Natural killer cell treated with Interleukin-12 subunit alpha and Interleukin-12 subunit beta and Interleukin-15 and Interleukin-18, amount 100 ng/mL, for 72 hours (primary cell): ENCODE measurements at regions not wholly inside any gene's neighbourhood (a gene's known extent, or its start where the extent isn't known, plus 50 kb on each side); places are given as distances from the start of the nearest gene placed in this dataset.
"Not testable (repeated sequence)": the region's sequence is repeated elsewhere in the genome, so short reads cannot be mapped to it uniquely, and the experiment has no call there.

ENCODE experiments used
- ATAC-seq, 2 donors: fragments of 150-1000 bp; cut with Tn5 transposase in 1 of 2; sonication (Bioruptor Pico), chemical (Tn5 transposase) in 1 of 2; 2 replicates each; pipeline ENCODE4 v1.10.0; 2021
- DNase-seq: peaks from one replicate; pipeline ENCODE4 v3.0.0; 2022; ENCODE audit warnings: low spot score
- H3K27ac Mint-ChIP-seq, 2 donors: 1 replicate in 1 of 2; 2 replicates in 1 of 2; pipeline ENCODE4 v1.8.0; 2022; ENCODE audit warnings: mixed read lengths in 2 of 2, mild to moderate bottlenecking in 1 of 2, moderate library complexity in 1 of 2
- H3K27me3 Mint-ChIP-seq, 2 donors: 1 replicate in 1 of 2; 2 replicates in 1 of 2; pipeline ENCODE4 v1.8.0; 2022; ENCODE audit warnings: mixed read lengths in 2 of 2
- H3K36me3 Mint-ChIP-seq: one replicate; pipeline ENCODE4 v1.8.0; 2022; ENCODE audit warnings: mixed read lengths
- H3K4me1 Mint-ChIP-seq, 2 donors: 1 replicate in 1 of 2; 2 replicates in 1 of 2; pipeline ENCODE4 v1.8.0; 2022; ENCODE audit warnings: low read depth in 2 of 2, mixed read lengths in 2 of 2, mild to moderate bottlenecking in 1 of 2
- H3K4me3 Mint-ChIP-seq: one replicate; pipeline ENCODE4 v1.8.0; 2022; ENCODE audit warnings: mixed read lengths
- H3K9me3 Mint-ChIP-seq: 2 replicates; pipeline ENCODE4 v1.8.0; 2022; ENCODE audit warnings: mixed read lengths

DNA sequence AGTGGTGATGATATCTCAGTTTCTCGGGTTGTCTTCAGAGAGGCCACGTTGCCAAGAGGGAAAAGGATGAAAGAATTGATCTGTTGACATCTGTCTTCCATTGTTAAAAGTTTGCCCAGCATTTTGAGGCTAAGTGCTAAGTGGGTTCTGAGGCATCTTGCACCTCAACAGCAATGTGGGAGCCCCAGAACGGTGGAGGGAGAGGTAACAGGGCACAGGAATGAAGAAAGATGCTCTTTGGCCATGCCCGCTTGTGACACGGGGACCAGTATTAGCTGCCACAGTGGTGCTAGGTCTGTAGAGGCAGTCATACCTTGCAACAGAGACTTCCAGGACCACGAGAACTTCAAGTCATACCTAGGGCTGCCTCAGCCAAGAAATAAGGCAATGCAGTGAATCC, 106.6 kb upstream of the NUPR2 start:
- Mint-ChIP-seq H3K27ac (no peak overlapping the region), H3K36me3 (no peaks in the 10 kb centered on the region), H3K27me3 (no peaks in the 10 kb centered on the region), H3K4me1 (no peaks in the 10 kb centered on the region), H3K4me3 (no peak overlapping the region), H3K9me3 (peaks cover 10% of the 10 kb centered on the region)
- ATAC-seq: no peak
- no peak for DNase-seq

- Mint-ChIP-seq H3K27me3 (no peaks in the 10 kb centered on the region), H3K27ac (no peak overlapping the region), H3K9me3 (peaks cover 21% of the 10 kb centered on the region), H3K4me3 (no peak overlapping the region), H3K4me1 (no peaks in the 10 kb centered on the region), H3K36me3 (peaks cover 6% of the 10 kb centered on the region)
- ATAC-seq (no peak), DNase-seq (no peak)
These were observed 102.8 kb upstream of the NUPR2 start for GRCh38 chr7:56219017-56219416.

DNA sequence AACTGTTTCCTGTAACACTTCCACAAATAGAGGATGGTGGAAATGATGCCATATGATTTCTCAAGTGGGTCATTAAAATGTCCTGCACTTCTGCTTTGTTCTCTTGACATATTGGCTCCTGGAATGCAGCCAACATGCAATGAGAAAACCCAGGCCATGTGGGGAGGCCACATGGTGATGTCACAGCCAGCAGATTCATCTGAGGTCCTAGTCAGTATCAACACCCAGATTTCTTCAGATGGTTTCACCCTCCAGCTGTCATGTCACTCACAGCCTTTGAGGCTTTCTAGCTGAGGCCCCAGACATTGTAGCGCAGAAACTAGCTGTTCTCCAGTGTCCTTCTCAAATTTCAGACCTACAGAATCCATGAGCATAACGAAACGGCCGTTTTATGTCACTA, 102.3 kb upstream of the NUPR2 start:
- H3K36me3 Mint-ChIP-seq: peaks cover 6% of the 10 kb centered on the region
- ATAC-seq (no peak), DNase-seq (no peak)
- H3K27me3 Mint-ChIP-seq: no peaks in the 10 kb centered on the region
- H3K4me3 Mint-ChIP-seq: no peak overlapping the region
- H3K4me1 Mint-ChIP-seq: no peaks in the 10 kb centered on the region
- H3K9me3 Mint-ChIP-seq: peaks cover 21% of the 10 kb centered on the region
- H3K27ac Mint-ChIP-seq: no peak overlapping the region

DNA sequence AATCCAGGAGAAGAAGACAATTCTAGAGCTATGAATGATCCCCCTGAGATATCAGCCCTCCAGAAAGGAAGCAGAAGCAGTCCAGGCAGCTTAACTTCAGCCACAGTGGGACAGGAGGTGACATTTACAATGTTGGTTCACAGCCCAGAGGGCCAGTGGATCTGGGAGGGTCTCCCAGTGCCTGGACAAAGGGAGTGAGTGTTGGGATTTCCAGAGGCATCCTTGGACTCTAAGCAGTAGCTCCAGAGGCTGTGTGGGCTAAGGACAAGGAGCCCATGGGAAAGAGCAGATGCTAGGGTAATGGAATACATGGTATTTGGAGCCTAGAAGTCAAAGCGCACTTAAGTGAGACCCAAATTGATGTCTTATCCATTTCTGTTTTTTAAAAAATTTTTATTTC, 97.4 kb upstream of the NUPR2 start:
- peaks cover 6% of the 10 kb centered on the region for H3K36me3 Mint-ChIP-seq
- H3K27me3 Mint-ChIP-seq: no peaks in the 10 kb centered on the region
- no peak overlapping the region for H3K4me3 Mint-ChIP-seq
- DNase-seq: no peak
- peaks cover 19% of the 10 kb centered on the region for H3K9me3 Mint-ChIP-seq
- no peaks in the 10 kb centered on the region for H3K4me1 Mint-ChIP-seq
- no peak overlapping the region for H3K27ac Mint-ChIP-seq
- ATAC-seq: no peak

GRCh38 chr7:56206420-56206819, 90.2 kb upstream of the NUPR2 start:
- H3K4me3 Mint-ChIP-seq: no peak overlapping the region
- no peaks in the 10 kb centered on the region for H3K36me3 Mint-ChIP-seq
- no peak for DNase-seq
- H3K27me3 Mint-ChIP-seq: no peaks in the 10 kb centered on the region
- no peak overlapping the region for H3K27ac Mint-ChIP-seq
- H3K9me3 Mint-ChIP-seq: peaks cover 9% of the 10 kb centered on the region
- ATAC-seq: no peak
- H3K4me1 Mint-ChIP-seq: no peaks in the 10 kb centered on the region

GRCh38 chr7:56199639-56200038, 83.4 kb upstream of the NUPR2 start:
- Mint-ChIP-seq H3K36me3 (no peaks in the 10 kb centered on the region), H3K27me3 (no peaks in the 10 kb centered on the region), H3K4me1 (no peaks in the 10 kb centered on the region), H3K4me3 (no peak overlapping the region), H3K27ac (no peak overlapping the region), H3K9me3 (peaks cover 12% of the 10 kb centered on the region)
- ATAC-seq (no peak), DNase-seq (no peak)

GRCh38 chr7:56196195-56196594, 80.0 kb upstream of the NUPR2 start:
- not testable (repeated sequence) for H3K36me3 Mint-ChIP-seq

DNA sequence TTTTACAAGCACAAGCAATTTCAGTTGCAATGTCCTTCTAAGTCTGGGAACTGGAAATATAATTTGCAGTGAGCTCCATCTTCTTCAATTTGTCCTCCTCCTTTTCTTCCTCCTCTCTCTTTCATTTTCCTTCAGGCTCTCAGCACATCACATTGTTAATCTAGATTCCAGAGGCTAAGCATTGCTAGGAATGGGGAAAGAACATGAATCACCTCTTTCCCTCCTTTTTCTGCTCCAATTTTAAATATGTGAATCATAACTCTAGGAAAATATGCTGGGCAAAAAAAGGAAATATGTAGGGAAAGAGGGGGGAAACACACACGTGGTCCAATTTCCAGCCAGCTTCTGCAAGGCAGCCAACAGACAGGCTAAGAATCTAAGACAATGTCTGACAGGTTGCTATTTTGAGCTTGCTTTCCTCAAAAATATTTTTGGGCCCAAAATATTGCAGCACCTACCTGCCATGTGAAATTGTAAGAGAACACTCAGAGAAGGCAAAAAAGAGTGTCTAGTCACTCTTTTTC, 72.7 kb upstream of the NUPR2 start:
- DNase-seq (no peak), ATAC-seq (no peak)
- H3K9me3 Mint-ChIP-seq: peaks cover 11% of the 10 kb centered on the region
- no peaks in the 10 kb centered on the region for H3K36me3 Mint-ChIP-seq
- H3K27ac Mint-ChIP-seq: no peak overlapping the region
- no peak overlapping the region for H3K4me3 Mint-ChIP-seq
- no peaks in the 10 kb centered on the region for H3K4me1 Mint-ChIP-seq
- no peaks in the 10 kb centered on the region for H3K27me3 Mint-ChIP-seq

More at GRCh38 chr7:56196195-56196594, 80.0 kb upstream of the NUPR2 start:
- H3K4me1 Mint-ChIP-seq, H3K27ac Mint-ChIP-seq, DNase-seq, H3K27me3 Mint-ChIP-seq, H3K4me3 Mint-ChIP-seq, ATAC-seq: not testable (repeated sequence)
- H3K9me3 Mint-ChIP-seq: peaks cover 13% of the 10 kb centered on the region

- ATAC-seq (no peak), DNase-seq (no peak)
- no peak overlapping the region for H3K4me3 Mint-ChIP-seq
- no peaks in the 10 kb centered on the region for H3K27me3 Mint-ChIP-seq
- peaks cover 11% of the 10 kb centered on the region for H3K9me3 Mint-ChIP-seq
- H3K4me1 Mint-ChIP-seq: no peaks in the 10 kb centered on the region
- H3K36me3 Mint-ChIP-seq: no peaks in the 10 kb centered on the region
- H3K27ac Mint-ChIP-seq: no peak overlapping the region
These were observed 72.2 kb upstream of the NUPR2 start for GRCh38 chr7:56188376-56188775.

DNA sequence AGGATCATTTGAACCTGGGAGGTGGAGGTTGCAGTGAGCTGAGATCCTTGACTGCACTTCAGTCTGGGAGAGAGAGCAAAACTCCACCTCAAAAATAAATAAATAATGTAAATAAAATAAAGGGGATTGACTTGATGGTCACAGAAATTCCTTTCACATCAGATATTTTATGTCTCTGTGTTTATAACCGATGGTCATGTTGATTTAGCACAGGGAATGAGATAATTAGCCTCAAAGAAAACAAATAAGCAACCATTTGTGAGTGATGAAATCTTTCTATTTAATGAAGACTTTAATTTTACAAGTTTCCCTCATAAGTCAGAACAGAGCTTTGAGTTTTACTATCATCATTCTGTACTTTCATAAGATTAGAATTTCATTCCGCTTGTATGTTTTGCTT, 64.8 kb upstream of the NUPR2 start:
- H3K27me3 Mint-ChIP-seq: no peaks in the 10 kb centered on the region
- no peaks in the 10 kb centered on the region for H3K4me1 Mint-ChIP-seq
- peaks cover 8% of the 10 kb centered on the region for H3K9me3 Mint-ChIP-seq
- no peak overlapping the region for H3K27ac Mint-ChIP-seq
- no peak overlapping the region for H3K4me3 Mint-ChIP-seq
- H3K36me3 Mint-ChIP-seq: no peaks in the 10 kb centered on the region
- DNase-seq (no peak), ATAC-seq (no peak)

DNA sequence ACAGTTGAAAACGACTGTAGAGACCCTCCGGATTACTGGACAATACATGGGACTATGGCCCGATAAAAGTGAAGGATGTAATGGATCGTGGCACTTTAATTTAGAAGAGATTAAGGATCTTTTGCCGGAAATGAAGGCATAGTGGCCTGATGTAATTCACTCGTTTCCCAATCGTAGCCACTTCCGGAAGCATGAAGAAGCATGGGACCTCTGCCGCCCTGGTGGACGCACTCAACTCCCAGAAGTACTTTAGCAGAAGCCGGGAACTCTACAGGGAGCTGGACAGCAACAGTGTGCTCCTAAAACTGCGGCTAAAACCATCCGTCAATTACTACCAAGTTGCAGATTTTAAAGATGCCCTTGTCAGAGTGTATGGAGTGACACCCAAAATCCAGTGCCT, 59.6 kb upstream of the NUPR2 start:
- Mint-ChIP-seq H3K27ac (no peak overlapping the region), H3K4me3 (no peak overlapping the region), H3K9me3 (peaks cover 4% of the 10 kb centered on the region), H3K36me3 (peaks cover 5% of the 10 kb centered on the region), H3K27me3 (peaks cover 0 to 8% of the 10 kb centered on the region in 2 donors), H3K4me1 (no peaks in the 10 kb centered on the region)
- ATAC-seq (no peak), DNase-seq (no peak)

DNA sequence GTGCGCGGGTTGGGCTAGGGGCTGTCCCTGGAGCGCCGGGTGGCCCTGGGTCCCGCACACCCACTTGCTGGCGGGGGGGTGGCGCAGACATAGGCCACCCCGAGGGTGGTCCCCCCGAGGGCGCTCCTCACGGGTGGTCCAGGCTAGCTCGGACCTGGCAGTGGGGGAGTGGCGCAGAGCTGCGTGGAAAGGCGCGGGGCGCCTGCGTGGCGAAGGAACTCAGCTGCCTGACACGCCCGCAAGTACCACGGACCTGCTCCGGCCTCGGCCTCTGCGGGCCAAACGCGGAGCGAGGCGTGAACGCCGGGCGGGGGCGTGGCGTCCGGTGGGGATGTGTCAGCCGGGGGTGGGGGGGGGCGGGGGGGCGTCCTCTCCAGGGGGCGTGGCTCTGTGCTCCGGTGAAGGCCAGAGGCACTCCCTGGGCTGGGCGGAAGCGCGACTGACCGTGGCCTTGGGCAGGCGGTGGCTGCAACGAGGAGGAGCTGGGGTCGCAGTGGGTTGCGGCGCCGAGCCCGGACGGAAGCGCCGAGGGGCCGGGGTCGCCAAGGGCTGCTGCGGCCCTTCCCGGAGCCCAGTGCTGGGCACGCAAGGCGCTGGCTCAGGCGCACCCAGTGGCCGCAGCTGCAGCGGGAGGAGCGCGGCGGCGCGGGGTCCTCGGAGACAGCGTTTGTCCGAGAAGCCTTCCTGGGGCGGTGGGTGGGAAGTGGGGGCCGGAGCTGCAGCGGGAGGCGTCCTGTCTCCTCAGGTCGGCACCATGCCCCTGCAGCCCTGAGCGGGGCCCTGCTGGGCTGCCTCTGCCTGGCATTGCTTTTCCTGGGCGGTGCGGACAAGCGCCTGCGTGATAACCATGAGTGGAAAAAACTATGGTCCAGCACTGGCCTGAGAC, 58.9 kb upstream of the NUPR2 start:
- peaks cover 0 to 8% of the 10 kb centered on the region in 2 donors for H3K27me3 Mint-ChIP-seq
- H3K4me3 Mint-ChIP-seq: no peak overlapping the region
- ATAC-seq (no peak), DNase-seq (no peak)
- H3K27ac Mint-ChIP-seq: no peak overlapping the region
- no peaks in the 10 kb centered on the region for H3K4me1 Mint-ChIP-seq
- H3K9me3 Mint-ChIP-seq: peaks cover 4% of the 10 kb centered on the region
- peaks cover 5% of the 10 kb centered on the region for H3K36me3 Mint-ChIP-seq

- ATAC-seq: peak; percentile 20 to 38
- Mint-ChIP-seq H3K4me3 (no peak overlapping the region), H3K27ac (no peak overlapping the region), H3K4me1 (no peaks in the 10 kb centered on the region), H3K36me3 (peaks cover 5% of the 10 kb centered on the region), H3K27me3 (peaks cover 0 to 8% of the 10 kb centered on the region in 2 donors), H3K9me3 (peaks cover 4% of the 10 kb centered on the region)
- DNase-seq: no peak
These were observed 58.2 kb upstream of the NUPR2 start for GRCh38 chr7:56174346-56174874.
